HepG2 (cell line): ENCODE measurements at regions not wholly inside any gene's neighbourhood (a gene's known extent, or its start where the extent isn't known, plus 50 kb on each side); places are given as distances from the start of the nearest gene placed in this dataset.

ENCODE experiments used
- ATAC-seq: fragments of 200-7000 bp; cut with Tn5 transposase; 3 replicates; pipeline ENCODE4 v1.9.1; 2020; ENCODE audit warnings: mild to moderate bottlenecking, moderate library complexity
- BruUV-seq: library from RNA; stranded (reverse); fragments of 400-500 nt; replicated peaks from 2 replicates; lab custom pipeline; 2021; lab: Mats Ljungman, UMichigan
- CTCF ChIA-PET: fragments of 300-600 bp; formaldehyde crosslinking; extraction: SDS; loops from one replicate; lab custom pipeline; 2021; ENCODE audit warnings: low total read pairs, inconsistent platforms, low intra/inter-chr PET ratio; lab: Yijun Ruan, JAX
- POLR2A ChIA-PET: fragments of 350-600 bp; sonication (Branson Sonifier 250); formaldehyde crosslinking; loops from one replicate; lab custom pipeline; 2020; ENCODE audit warnings: antibody characterized with exemption, inconsistent platforms; lab: Yijun Ruan, JAX
- DNase-seq: peaks from one replicate; pipeline ENCODE4 v3.0.0-alpha.2; 2015; ENCODE audit warnings: low spot score
- FAIRE-seq: peaks from 3 replicates; lab custom pipeline; 2011; peaks lifted over from hg19 to GRCh38; lab: Jason Lieb, UNC
- H2AFZ ChIP-seq: one replicate; pipeline ENCODE4 v1.6.1; 2011; ENCODE audit warnings: low read length, inconsistent platforms
- H3K27ac ChIP-seq: fragments of 300-600 bp; 3 replicates; pipeline ENCODE4 v1.8.0; 2011; ENCODE audit warnings: mixed run types, mild to moderate bottlenecking, mixed read lengths, low read length, inconsistent platforms; ENCODE audit not compliant: insufficient read depth; ENCODE audit errors: extremely low read length
- H3K27me3 ChIP-seq, 2 experiments: fragments of 200-600 bp in 1 of 2; 2 replicates in 1 of 2; 3 replicates in 1 of 2; pipeline versions ENCODE4 v1.6.0 to v1.8.0; 2011; ENCODE audit warnings: low read length in 2 of 2, mild to moderate bottlenecking in 2 of 2, moderate library complexity in 2 of 2, inconsistent platforms in 1 of 2; ENCODE audit not compliant: insufficient read depth in 2 of 2, control insufficient read depth in 1 of 2
- H3K36me3 ChIP-seq, 2 experiments: fragments of 200-600 bp in 1 of 2; replicated peaks in 1 of 2; 2 replicates in 1 of 2; 3 replicates in 1 of 2; pipeline versions ENCODE4 v1.5.1 to v1.8.0; 2011; ENCODE audit warnings: low read length in 2 of 2, inconsistent platforms in 1 of 2; ENCODE audit not compliant: insufficient read depth in 2 of 2, control insufficient read depth in 1 of 2
- H3K4me1 ChIP-seq: 2 replicates; pipeline ENCODE4 v1.5.1; 2012; ENCODE audit warnings: low read length, inconsistent platforms; ENCODE audit not compliant: insufficient read depth
- H3K4me2 ChIP-seq: 2 replicates; pipeline ENCODE4 v1.6.0; 2011; ENCODE audit warnings: low read depth, low read length, inconsistent platforms
- H3K4me3 ChIP-seq, 3 experiments: fragments of 200-600 bp in 1 of 3; sonication (generic), shearing (Covaris generic) in 1 of 3; replicated peaks in 1 of 3; 2 replicates each; pipeline ENCODE4 v1.5.1; 2011 to 2016; ENCODE audit warnings: low read length in 3 of 3, inconsistent platforms in 2 of 3, low read depth in 2 of 3, mild to moderate bottlenecking in 2 of 3, control low read depth in 1 of 3, mixed read lengths in 1 of 3; ENCODE audit not compliant: insufficient read depth in 1 of 3
- H3K79me2 ChIP-seq: one replicate; pipeline ENCODE4 v1.6.1; 2011; ENCODE audit warnings: low read length, inconsistent platforms; ENCODE audit not compliant: insufficient read depth
- H3K9ac ChIP-seq: 2 replicates; pipeline ENCODE4 v1.6.0; 2011; ENCODE audit warnings: mild to moderate bottlenecking, low read depth, low read length, inconsistent platforms; ENCODE audit not compliant: insufficient read depth
- H3K9me3 ChIP-seq: 2 replicates; pipeline ENCODE4 v1.5.1; 2012; ENCODE audit warnings: mild to moderate bottlenecking, low read length
- H4K20me1 ChIP-seq: 2 replicates; pipeline ENCODE4 v1.6.0; 2011; ENCODE audit warnings: inconsistent platforms, mild to moderate bottlenecking, low read length, moderate library complexity; ENCODE audit not compliant: insufficient read depth
- DR1 ChIP-seq: sonication (generic); formaldehyde crosslinking; IDR thresholded peaks from 2 replicates; pipeline ENCODE4 v1.8.0; 2021; ENCODE audit warnings: mild to moderate bottlenecking, missing genetic modification reagents, inconsistent platforms
- GMEB2 ChIP-seq: IDR thresholded peaks from 2 replicates; pipeline ENCODE4 v1.6.1; 2016; ENCODE audit warnings: missing biosample characterization, missing genetic modification reagents, low read depth
- HDAC2 ChIP-seq: sonication (generic); formaldehyde crosslinking; IDR thresholded peaks from 2 replicates; pipeline ENCODE4 v1.4.0; 2020; ENCODE audit warnings: missing genetic modification reagents
- PAXIP1 ChIP-seq: sonication (generic); formaldehyde crosslinking; conservative IDR thresholded peaks from 2 replicates; pipeline ENCODE4 v1.4.0; 2020; ENCODE audit warnings: mild to moderate bottlenecking, missing genetic modification reagents, moderate library complexity
- YEATS2 ChIP-seq: sonication (generic); formaldehyde crosslinking; IDR thresholded peaks from 2 replicates; pipeline ENCODE4 v1.4.0; 2020; ENCODE audit warnings: missing genetic modification reagents, borderline replicate concordance
- WGBS: methylation state at CpG from one replicate; pipeline ENCODE4 v1.1.6; 2017; ENCODE audit warnings: low lambda C conversion rate; 5-methylcytosine and 5-hydroxymethylcytosine counted together
- in situ Hi-C: cut with HindIII; loops from 2 replicates; pipeline ENCODE4 v1.10.0; 2017; ENCODE audit warnings: low pct_unique_long_range_greater_than_20kb; ENCODE audit not compliant: extremely low pct_ligation_motif_present
- intact Hi-C: fragments of 100-400 bp; cut with micrococcal nuclease; formaldehyde crosslinking; loops from one replicate; pipeline ENCODE4 v1.10.0; 2022; ENCODE audit not compliant: unreplicated experiment

GRCh38 chr6:85394199-85394598 is 55.7 kb upstream of the NT5E start:
- peaks cover 67% of the 10 kb centered on the region for H3K4me1 ChIP-seq
- H4K20me1 ChIP-seq, result no peaks in the 10 kb centered on the region
- no peak overlapping the region for H3K4me3 ChIP-seq
- intact Hi-C loops, result no loop called here
- H3K9ac ChIP-seq, result no peak overlapping the region
- DNase-seq (no peak), FAIRE-seq (no peak), ATAC-seq (no peak)
- no peak overlapping the region for H3K27ac ChIP-seq
- no peak overlapping the region for H3K4me2 ChIP-seq
- no peaks in the 10 kb centered on the region for H3K79me2 ChIP-seq
- H3K9me3 ChIP-seq, result no peaks in the 10 kb centered on the region
- H3K36me3 ChIP-seq, result no peaks in the 10 kb centered on the region
- H2AFZ ChIP-seq, result no peak overlapping the region
- 100% methylated on average over 1 of the region's 1 CpG for whole genome bisulfite sequencing
- in situ Hi-C loops, result no loop called here
- TF ChIP-seq YEATS2 (CRISPR knock-in tag) (no peak), PAXIP1 (no peak), DR1 (CRISPR knock-in tag) (no peak), GMEB2 (CRISPR knock-in tag) (no peak), HDAC2 (CRISPR knock-in tag) (no peak)
- H3K27me3 ChIP-seq, result no peaks in the 10 kb centered on the region
- CTCF ChIA-PET, result no interaction called here
- POLR2A ChIA-PET, result no interaction called here
- BruUV-seq, result no TSS peak
